ENCODE measurements at regions not wholly inside any gene's neighbourhood (a gene's known extent, or its start where the extent isn't known, plus 50 kb on each side); places are given as distances from the start of the nearest gene placed in this dataset.
A peak's percentile ranks its signal among the peaks of the same experiment; 100 is the strongest.

DNA sequence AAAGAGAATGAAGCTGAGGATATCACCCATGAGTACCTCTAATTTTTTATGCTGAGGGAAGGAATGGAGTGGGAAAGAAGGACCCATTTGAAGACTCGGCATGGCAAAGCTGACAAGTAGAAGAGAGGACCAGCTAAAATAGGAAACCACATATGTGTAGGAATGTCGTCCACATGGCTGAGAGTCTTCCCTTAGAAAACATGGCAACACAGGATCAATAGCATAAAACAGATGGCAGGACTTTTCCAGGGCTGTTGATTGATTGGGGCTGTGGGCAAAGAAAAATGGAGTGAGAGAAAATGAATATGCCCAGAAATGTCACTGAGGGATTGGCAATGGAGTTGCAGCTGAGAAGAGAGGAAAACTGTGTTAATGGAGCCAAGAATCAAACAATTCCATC lies 76.2 kb upstream of the PRICKLE2 start (continued):
- peak in 1 of 3 experiments; percentile 52; a peak in 1 of 6 replicates for TF ChIP-seq ZBTB11 (CRISPR knock-in tag; IDR thresholded peaks at IDR 0.05)
- TF ChIP-seq FOXJ2 (tag; IDR thresholded peaks at IDR 0.05) = no peak

- FAIRE-seq = no peak
- 0% methylated on average over 1 of the region's 1 CpG for WGBS (ENCODE audit: insufficient coverage, low coverage, missing lambda C conversion rate)
Measured at GRCh38 chr3:64300790-64301423, 75.6 kb upstream of the PRICKLE2 start.

More at GRCh38 chr3:64300790-64301423, 75.6 kb upstream of the PRICKLE2 start:
- in situ Hi-C loops (cut with MboI) (no loop called here), intact Hi-C loops (cut with micrococcal nuclease) (no loop called here)
- CTCF ChIA-PET (ENCODE audit: low intra/inter-chr PET ratio) = no interaction called here
- no TSS peak for BruUV-seq (replicated peaks)
- Histone ChIP-seq H3K9ac (ENCODE audit: insufficient read depth in 1 of 2, low read depth in 2 of 2, low read length in 2 of 2) (no peak overlapping the region), H3K4me1 (replicated peaks in 1 of 2; ENCODE audit: control insufficient read depth in 2 of 2, insufficient read depth in 2 of 2, low read length in 2 of 2) (no peaks in the 10 kb centered on the region), H3K9me1 (ENCODE audit: control insufficient read depth, insufficient read depth, low read length) (no peaks in the 10 kb centered on the region), H2AFZ (ENCODE audit: low read depth, low read length) (no peak overlapping the region), H3K36me3 (ENCODE audit: control insufficient read depth, insufficient read depth, low read length) (no peaks in the 10 kb centered on the region), H3K27ac (ENCODE audit: extremely low read depth, low read depth, low read length) (no peak overlapping the region), H3K4me2 (ENCODE audit: insufficient read depth, low read length) (no peak overlapping the region), H3K4me3 (no peak overlapping the region), H3K9me3 (replicated peaks; ENCODE audit: control insufficient read depth, insufficient read depth, low read depth, low read length) (no peaks in the 10 kb centered on the region), H4K20me1 (replicated peaks; ENCODE audit: control insufficient read depth, insufficient read depth, low read length) (no peaks in the 10 kb centered on the region), H3K27me3 (ENCODE audit: control insufficient read depth in 2 of 2, insufficient read depth in 2 of 2, low read length in 2 of 2) (no peaks in the 10 kb centered on the region), H3K79me2 (ENCODE audit: control insufficient read depth, insufficient read depth, low read length) (no peaks in the 10 kb centered on the region)
- DNase-seq (ENCODE audit: extremely low read depth in 1 of 4, low spot score in 3 of 4) (no peak), ATAC-seq (no peak)
- TF ChIP-seq ZNF217 (CRISPR knock-in tag; IDR thresholded peaks at IDR 0.05) (no peak), JUN (IDR thresholded peaks at IDR 0.05; ENCODE audit: borderline replicate concordance, low read depth, low read length) (no peak), JUN (CRISPR knock-in tag; IDR thresholded peaks at IDR 0.05; ENCODE audit: borderline replicate concordance) (no peak), ZBTB11 (CRISPR knock-in tag; IDR thresholded peaks at IDR 0.05) (peak in 1 of 3 experiments; percentile 53; a peak in 2 of 6 replicates)
- TF ChIP-seq, protein P1, sequence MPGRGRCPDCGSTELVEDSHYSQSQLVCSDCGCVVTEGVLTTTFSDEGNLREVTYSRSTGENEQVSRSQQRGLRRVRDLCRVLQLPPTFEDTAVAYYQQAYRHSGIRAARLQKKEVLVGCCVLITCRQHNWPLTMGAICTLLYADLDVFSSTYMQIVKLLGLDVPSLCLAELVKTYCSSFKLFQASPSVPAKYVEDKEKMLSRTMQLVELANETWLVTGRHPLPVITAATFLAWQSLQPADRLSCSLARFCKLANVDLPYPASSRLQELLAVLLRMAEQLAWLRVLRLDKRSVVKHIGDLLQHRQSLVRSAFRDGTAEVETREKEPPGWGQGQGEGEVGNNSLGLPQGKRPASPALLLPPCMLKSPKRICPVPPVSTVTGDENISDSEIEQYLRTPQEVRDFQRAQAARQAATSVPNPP (IDR thresholded peaks at IDR 0.05; ENCODE audit: borderline replicate concordance, insufficient read depth, insufficient read length) = no peak
- POLR2A ChIA-PET = no interaction called here
